Stimulated activated naive CD8-positive, alpha-beta T cell treated with anti-CD3 and anti-CD28 coated beads, Interleukin-15, Interleukin-2, amounts not matched to agents 100 ng/mL and 50 ng/mL, for 24 hours (primary cell): ENCODE measurements at regions not wholly inside any gene's neighbourhood (a gene's known extent, or its start where the extent isn't known, plus 50 kb on each side); places are given as distances from the start of the nearest gene placed in this dataset.

Experiments
- H3K27ac Mint-ChIP-seq: one replicate; pipeline ENCODE4 v1.8.0; 2021; ENCODE audit warnings: mild to moderate bottlenecking, mixed read lengths
- H3K27me3 Mint-ChIP-seq: one replicate; pipeline ENCODE4 v1.8.0; 2021; ENCODE audit warnings: mixed read lengths
- H3K36me3 Mint-ChIP-seq: one replicate; pipeline ENCODE4 v1.8.0; 2021; ENCODE audit warnings: low read depth, mixed read lengths
- H3K4me1 Mint-ChIP-seq: one replicate; pipeline ENCODE4 v1.8.0; 2021; ENCODE audit warnings: low read depth, mixed read lengths
- H3K4me3 Mint-ChIP-seq: one replicate; pipeline ENCODE4 v1.8.0; 2021; ENCODE audit warnings: mild to moderate bottlenecking, mixed read lengths
- H3K9me3 Mint-ChIP-seq: one replicate; pipeline ENCODE4 v1.8.0; 2021; ENCODE audit warnings: mixed read lengths

DNA sequence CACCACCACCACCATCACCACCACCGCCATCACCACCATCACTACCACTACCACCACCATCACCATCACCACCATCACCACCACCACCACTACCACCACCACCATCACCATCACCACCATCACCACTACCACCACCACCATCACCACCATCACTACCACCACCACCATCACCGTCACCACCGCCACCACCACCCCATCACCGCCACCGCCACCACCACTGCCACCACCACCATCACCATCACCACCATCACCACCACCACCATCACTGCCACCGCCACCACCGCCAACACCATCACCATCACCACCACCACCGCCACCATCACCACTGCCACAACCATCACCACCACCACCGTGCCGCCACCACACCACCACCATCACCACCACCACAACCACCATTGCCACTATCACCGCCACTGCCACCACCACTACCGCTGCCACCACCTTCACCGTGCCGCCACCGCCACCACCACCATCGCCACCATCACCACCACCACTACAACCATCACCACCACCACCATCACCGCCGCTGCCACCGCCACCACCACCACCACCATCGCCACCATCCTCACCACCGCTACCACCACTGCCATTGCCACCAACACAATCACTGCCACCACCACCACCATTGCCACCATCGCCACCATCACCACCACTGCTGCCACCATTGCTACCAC, 1511.3 kb upstream of the AGA start:
- peaks cover 20% of the 10 kb centered on the region for H3K9me3 Mint-ChIP-seq
- no peaks in the 10 kb centered on the region for H3K4me1 Mint-ChIP-seq
- no peak overlapping the region for H3K27ac Mint-ChIP-seq
- H3K4me3 Mint-ChIP-seq, result no peak overlapping the region
- no peaks in the 10 kb centered on the region for H3K27me3 Mint-ChIP-seq
- no peaks in the 10 kb centered on the region for H3K36me3 Mint-ChIP-seq

DNA sequence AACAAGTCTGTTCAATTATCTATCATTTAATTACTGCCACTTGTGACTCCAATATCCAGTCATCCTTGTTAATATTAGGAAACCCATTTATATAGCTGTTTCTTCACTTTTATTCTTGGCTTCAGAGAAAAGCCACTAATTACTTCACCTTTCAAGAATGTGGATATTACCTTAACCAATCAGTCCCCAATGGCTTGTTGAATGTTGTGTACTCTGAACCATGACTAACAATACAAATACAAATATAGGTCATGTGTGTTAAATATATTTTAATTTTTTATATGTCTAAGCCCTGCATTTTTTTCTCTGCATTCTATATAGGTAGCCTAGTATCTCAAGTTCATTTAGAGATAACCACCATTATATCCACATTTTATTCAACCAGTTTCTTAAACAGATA, 1513.4 kb upstream of the AGA start:
- H3K36me3 Mint-ChIP-seq, result no peaks in the 10 kb centered on the region
- no peak overlapping the region for H3K27ac Mint-ChIP-seq
- H3K4me3 Mint-ChIP-seq, result no peak overlapping the region
- no peaks in the 10 kb centered on the region for H3K27me3 Mint-ChIP-seq
- no peaks in the 10 kb centered on the region for H3K4me1 Mint-ChIP-seq
- H3K9me3 Mint-ChIP-seq, result peaks cover 20% of the 10 kb centered on the region

DNA sequence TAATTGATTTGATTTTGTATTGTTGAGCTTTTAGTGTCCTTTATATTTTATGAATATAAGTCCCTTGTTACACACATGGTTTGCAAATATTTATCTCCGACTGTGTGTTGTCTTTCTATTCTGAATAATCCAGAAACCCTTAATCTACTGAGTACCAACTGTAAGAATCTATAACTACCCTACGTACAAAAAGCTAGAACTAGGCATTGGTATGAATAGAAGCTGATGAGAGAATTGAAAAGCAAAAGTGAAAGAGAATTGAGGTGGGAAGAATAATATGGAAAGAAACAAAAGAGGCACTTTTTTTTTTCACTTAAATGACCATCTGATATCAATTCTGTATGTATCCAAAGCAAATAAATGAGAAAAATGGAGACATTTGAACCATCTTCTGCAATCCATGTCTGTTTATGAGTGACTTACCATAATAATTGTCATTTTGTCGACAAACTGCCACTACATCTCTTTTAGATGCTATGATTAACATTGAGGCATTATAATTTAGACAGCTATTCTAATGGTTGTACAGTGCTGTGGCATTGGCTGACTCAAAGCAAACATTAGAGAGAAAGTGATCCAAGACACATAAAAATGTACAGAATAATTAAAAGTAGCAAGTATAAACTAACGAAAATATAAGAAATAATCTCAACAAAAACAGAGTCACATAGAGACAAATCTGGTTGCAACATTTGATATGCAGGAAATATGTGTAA, 1516.6 kb upstream of the AGA start:
- no peak overlapping the region for H3K27ac Mint-ChIP-seq
- H3K27me3 Mint-ChIP-seq, result no peaks in the 10 kb centered on the region
- H3K4me1 Mint-ChIP-seq, result no peaks in the 10 kb centered on the region
- peaks cover 21% of the 10 kb centered on the region for H3K9me3 Mint-ChIP-seq
- no peak overlapping the region for H3K4me3 Mint-ChIP-seq
- no peaks in the 10 kb centered on the region for H3K36me3 Mint-ChIP-seq

DNA sequence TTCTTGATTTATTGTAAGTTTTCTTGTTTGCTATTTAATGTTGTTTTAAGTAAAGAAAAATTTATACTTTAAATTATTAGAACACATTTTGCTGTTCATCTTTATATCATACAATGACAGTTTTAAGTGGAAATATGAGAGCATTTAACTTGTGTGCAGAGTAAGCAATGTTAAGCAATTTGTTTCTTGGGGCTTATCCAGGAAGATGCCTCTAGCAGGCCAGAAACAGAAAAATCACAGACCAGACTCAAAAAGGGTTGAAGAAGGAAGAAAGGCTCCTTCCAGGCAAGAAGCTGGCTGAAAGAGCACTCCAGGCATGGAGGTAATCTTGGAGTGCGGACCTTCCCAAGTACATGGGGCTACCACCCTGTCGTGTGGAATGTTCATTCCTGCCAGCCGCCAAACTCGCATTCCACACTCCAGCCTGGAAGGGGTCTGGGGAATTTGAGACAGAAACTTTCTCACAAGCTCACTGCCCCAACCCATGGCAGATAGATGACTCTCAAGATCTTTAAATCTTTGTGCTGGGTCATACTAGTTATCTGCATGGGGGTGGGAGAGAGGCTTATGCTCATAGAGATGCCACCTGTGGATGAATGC, 1521.3 kb upstream of the AGA start:
- Mint-ChIP-seq H3K27me3 (no peaks in the 10 kb centered on the region), H3K4me1 (no peaks in the 10 kb centered on the region), H3K9me3 (peaks cover 4% of the 10 kb centered on the region), H3K27ac (no peak overlapping the region), H3K4me3 (no peak overlapping the region), H3K36me3 (no peaks in the 10 kb centered on the region)

DNA sequence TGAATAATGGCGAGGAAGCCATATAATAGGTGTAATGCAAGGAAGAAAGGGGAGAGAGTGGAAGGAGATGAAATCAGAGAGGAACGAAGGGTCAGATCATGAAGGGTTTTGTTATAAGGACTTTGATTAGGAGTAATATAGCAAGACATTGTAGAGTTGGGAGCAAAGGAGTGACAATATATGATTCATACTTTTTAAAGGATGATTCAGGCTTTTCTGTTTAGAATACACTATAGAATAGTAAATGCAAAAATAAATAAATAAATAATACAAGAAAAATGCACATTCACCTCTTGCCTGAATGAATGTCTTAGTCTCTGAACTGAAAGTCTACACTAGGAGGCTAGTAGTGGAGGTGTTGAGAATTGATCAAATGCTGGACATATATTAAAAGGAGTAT, 1524.4 kb upstream of the AGA start:
- Mint-ChIP-seq H3K9me3 (peaks cover 6% of the 10 kb centered on the region), H3K4me1 (no peaks in the 10 kb centered on the region), H3K27me3 (no peaks in the 10 kb centered on the region), H3K4me3 (no peak overlapping the region), H3K27ac (no peak overlapping the region), H3K36me3 (no peaks in the 10 kb centered on the region)

DNA sequence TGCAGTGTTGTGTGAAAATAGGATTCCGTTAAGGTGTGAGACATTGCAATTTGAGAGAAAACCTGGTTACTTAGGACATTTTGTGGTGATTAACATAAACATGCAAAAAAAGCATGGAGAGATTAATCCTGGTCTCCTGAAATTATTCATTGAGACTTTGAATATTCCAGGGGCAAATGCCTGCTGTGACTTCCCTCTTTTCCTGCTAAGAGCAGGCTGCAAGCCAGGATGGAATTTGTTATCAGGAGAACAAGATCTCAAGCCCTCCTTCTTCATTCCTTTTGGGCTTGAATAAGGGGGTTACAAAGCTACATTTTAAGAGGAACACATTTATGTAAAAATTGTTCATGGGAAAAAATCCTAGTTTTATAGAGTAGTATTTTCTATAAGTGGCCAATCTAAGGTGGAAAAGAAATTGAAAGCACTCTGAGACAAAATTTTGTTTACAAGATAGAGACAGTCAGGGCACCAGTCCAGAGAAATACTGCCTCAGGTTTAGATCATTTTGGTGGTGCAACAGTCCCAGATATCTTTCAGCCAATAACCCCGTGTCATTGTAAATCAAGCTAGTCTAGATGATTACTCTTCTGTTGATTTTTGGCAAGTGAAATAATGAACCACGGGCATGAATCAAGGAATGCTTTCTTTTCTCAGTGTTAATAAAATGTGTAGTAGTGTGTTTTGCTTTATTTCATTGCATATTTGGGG, 1528.3 kb upstream of the AGA start:
- H3K4me3 Mint-ChIP-seq, result no peak overlapping the region
- H3K4me1 Mint-ChIP-seq, result no peaks in the 10 kb centered on the region
- H3K27ac Mint-ChIP-seq, result no peak overlapping the region
- H3K27me3 Mint-ChIP-seq, result no peaks in the 10 kb centered on the region
- H3K9me3 Mint-ChIP-seq, result peaks cover 4% of the 10 kb centered on the region
- no peaks in the 10 kb centered on the region for H3K36me3 Mint-ChIP-seq

DNA sequence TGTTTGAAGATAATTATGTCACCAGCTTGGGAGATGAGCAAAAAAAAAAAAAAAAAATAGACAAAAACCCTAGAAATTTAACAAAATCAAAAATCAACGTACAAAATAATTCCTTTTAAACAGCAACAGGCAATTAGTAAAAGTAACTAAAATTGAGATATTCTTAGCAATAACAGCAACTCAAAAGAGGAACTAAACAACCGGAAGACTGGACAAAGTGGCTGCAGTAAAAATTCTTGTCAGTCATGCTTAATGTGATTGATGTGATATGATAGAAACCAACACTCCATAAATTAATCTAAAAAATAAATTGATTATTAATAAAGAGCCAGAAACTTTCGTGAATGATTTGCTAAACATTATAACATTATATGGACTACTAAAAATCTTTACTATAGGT, 1534.6 kb upstream of the AGA start:
- Mint-ChIP-seq H3K4me1 (no peaks in the 10 kb centered on the region), H3K27me3 (no peaks in the 10 kb centered on the region), H3K36me3 (no peaks in the 10 kb centered on the region), H3K27ac (no peak overlapping the region), H3K4me3 (no peak overlapping the region), H3K9me3 (no peaks in the 10 kb centered on the region)

DNA sequence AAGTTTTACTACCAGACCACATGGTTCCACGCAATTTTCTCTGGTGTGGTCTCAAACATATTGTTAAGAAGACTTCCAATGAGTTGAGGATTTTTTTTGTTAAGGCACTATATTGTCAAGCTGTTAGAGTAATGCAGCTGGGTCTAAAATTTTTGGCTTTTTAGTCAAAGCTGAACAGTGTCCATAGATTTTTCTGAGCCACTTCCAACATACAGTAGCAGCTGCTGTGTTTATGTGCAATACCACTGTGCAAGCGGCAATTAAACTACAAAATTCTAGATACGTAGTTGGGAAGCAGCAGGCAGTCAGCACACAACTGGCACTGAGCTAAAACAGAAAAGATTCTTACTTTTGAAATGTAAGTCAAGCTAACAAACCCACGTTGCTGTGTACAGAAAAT, 1551.1 kb upstream of the AGA start:
- Mint-ChIP-seq H3K27ac (no peak overlapping the region), H3K9me3 (peaks cover 14% of the 10 kb centered on the region), H3K4me1 (no peaks in the 10 kb centered on the region), H3K36me3 (no peaks in the 10 kb centered on the region), H3K27me3 (no peaks in the 10 kb centered on the region), H3K4me3 (no peak overlapping the region)

DNA sequence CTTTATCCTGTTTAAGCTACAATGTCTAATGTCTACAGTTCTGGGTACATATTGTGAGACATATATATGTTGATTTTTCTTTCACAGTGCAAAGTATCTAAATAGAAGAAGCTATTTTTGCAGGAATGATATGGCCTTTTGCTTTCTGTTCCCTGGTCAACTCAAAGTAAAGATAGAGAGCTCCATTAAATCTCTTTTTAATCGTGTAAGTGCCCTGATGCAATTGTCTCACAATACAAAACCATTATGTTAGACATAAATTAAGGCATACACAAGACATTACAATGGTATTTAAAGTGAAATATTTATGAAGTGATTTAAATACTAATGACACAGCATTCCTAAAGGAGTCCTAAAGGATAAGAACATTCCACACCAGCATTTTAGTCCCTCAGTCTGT, 1559.7 kb upstream of the AGA start:
- Mint-ChIP-seq H3K27ac (no peak overlapping the region), H3K9me3 (peaks cover 5% of the 10 kb centered on the region), H3K36me3 (no peaks in the 10 kb centered on the region)

DNA sequence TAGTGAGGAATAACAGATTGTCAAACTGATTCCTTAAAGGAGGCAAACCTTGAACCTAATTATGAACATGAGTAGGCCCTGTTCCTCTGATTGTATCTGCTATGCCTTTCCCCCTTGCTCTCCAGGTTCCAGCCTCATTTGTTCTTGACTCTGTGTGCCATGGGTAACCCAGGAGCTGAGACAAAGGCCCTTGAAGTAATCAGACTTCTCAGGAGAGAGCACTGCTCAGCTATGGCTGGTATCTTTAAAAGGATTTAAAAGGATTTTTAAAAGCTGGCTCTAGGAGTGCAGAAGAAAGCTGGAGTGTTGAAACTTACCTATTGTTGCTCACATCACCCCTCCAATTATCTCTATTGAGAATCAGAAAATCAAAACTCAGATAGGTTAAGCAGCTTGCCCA, 1565.5 kb upstream of the AGA start:
- no peaks in the 10 kb centered on the region for H3K4me1 Mint-ChIP-seq
- no peaks in the 10 kb centered on the region for H3K36me3 Mint-ChIP-seq
- H3K4me3 Mint-ChIP-seq, result no peak overlapping the region
- no peak overlapping the region for H3K27ac Mint-ChIP-seq
- H3K9me3 Mint-ChIP-seq, result peaks cover 5% of the 10 kb centered on the region
- no peaks in the 10 kb centered on the region for H3K27me3 Mint-ChIP-seq

More for the DNA sequence above, 1559.7 kb upstream of the AGA start:
- no peak overlapping the region for H3K4me3 Mint-ChIP-seq
- no peaks in the 10 kb centered on the region for H3K27me3 Mint-ChIP-seq
- H3K4me1 Mint-ChIP-seq, result no peaks in the 10 kb centered on the region

DNA sequence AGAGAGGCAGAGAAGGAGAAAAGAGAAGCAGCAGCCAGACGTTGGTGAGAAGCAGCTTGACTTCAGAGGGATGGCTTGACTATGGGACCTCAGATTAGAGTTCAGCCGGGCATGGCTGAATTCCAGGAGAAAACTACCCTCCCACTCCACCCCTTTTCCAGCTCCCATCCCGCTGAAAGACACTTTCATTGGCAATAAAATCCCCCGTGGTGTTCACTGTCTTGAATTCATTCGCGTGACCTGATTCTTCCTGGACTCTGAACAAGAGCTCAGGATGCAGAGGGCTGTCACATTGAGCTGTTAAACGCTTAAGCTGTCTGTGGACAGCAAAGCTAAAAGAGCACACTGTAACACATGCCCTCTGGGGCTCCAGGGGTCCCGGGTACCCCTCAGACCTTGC, 1575.3 kb upstream of the AGA start:
- Mint-ChIP-seq H3K9me3 (peaks cover 34% of the 10 kb centered on the region), H3K4me1 (no peaks in the 10 kb centered on the region), H3K27ac (no peak overlapping the region), H3K4me3 (no peak overlapping the region), H3K36me3 (no peaks in the 10 kb centered on the region), H3K27me3 (no peaks in the 10 kb centered on the region)

DNA sequence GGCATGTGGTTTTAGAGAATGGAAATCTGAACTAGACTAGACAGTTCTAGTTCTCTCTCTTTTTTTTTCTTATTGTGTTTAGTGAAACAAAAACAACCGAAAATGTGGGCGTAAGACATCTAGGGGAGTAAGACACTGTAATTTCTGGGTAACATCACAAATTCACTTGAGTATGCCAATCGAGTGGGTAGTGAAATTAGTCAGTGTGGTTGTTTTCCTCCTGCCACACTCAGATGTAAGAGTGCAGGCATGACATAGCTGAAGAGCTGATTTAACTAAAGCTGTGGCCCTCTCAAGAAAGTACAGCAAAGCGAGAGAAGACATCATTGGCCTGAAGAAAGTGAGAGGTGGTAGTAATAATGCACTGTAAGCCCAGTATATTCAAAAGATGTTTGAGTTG, 1585.3 kb upstream of the AGA start:
- H3K27ac Mint-ChIP-seq, result no peak overlapping the region
- H3K4me1 Mint-ChIP-seq, result no peaks in the 10 kb centered on the region
- H3K4me3 Mint-ChIP-seq, result no peak overlapping the region
- H3K9me3 Mint-ChIP-seq, result peaks cover 9% of the 10 kb centered on the region
- no peaks in the 10 kb centered on the region for H3K27me3 Mint-ChIP-seq
- H3K36me3 Mint-ChIP-seq, result no peaks in the 10 kb centered on the region

DNA sequence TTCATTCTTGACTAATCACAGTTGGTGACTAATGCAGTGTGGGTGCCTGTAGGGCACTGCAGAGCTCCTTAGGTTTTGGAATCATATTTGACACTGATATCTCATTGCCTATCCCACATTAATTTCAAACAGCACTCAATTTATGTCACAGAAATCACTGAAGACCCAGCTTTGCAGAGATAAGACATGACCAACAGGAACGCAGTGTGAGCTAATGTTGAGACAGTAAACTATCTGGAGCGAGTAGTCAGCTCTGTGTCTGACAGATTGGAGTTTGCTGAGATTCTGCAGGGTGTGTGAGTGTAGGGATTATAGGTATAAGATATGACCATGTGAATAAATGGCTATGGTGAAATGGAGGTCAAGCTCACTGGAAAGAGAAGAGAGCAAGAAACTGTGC, 1586.1 kb upstream of the AGA start:
- no peak overlapping the region for H3K4me3 Mint-ChIP-seq
- no peaks in the 10 kb centered on the region for H3K36me3 Mint-ChIP-seq
- no peaks in the 10 kb centered on the region for H3K4me1 Mint-ChIP-seq
- H3K9me3 Mint-ChIP-seq, result peaks cover 9% of the 10 kb centered on the region
- no peaks in the 10 kb centered on the region for H3K27me3 Mint-ChIP-seq
- no peak overlapping the region for H3K27ac Mint-ChIP-seq

DNA sequence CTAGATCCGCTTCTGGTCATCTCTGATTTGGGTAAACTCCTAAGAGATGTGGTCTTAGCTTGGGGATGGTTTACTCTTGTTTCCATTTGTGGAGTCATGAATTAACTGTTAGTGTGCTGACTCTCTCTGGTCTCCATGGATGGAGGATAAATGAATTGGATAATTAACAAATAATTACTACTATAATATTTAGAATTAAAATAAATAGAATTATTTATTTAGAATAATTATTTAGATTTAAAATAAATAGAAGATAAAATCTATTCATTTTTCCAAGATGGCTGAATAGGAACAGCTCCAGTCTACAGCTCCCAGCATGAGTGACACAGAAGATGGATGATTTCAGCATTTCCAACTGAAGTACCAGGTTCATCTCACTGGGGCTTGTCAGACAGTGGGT, 1587.4 kb upstream of the AGA start:
- Mint-ChIP-seq H3K36me3 (no peaks in the 10 kb centered on the region), H3K9me3 (peaks cover 9% of the 10 kb centered on the region), H3K4me1 (no peaks in the 10 kb centered on the region), H3K27ac (no peak overlapping the region), H3K4me3 (no peak overlapping the region), H3K27me3 (no peaks in the 10 kb centered on the region)

DNA sequence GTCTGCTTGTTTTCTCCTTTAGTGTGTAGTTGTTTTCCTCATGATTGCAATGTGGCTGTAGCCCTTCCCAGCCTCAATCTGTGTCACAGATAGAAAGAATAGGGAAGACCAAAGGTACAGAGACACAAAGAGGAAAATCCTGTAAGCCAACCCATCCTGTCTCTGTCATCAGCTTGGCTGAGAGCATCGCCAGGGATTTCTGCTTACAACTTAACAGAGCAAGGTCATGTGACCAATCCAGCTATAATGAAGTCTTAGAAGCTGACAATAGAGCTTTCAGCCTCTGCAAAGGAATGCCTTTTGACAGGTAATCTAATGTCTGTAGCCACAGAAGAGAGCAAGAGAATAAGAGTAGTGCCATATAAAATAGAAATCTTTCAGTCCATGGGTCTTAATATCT, 1598.0 kb upstream of the AGA start:
- no peaks in the 10 kb centered on the region for H3K4me1 Mint-ChIP-seq

More for the DNA sequence above, 1598.0 kb upstream of the AGA start:
- peaks cover 12% of the 10 kb centered on the region for H3K9me3 Mint-ChIP-seq
- H3K27ac Mint-ChIP-seq, result no peak overlapping the region
- H3K27me3 Mint-ChIP-seq, result no peaks in the 10 kb centered on the region
- H3K4me3 Mint-ChIP-seq, result no peak overlapping the region
- H3K36me3 Mint-ChIP-seq, result no peaks in the 10 kb centered on the region
